Kidney epithelial cell (primary cell): ENCODE measurements at regions not wholly inside any gene's neighbourhood (a gene's known extent, or its start where the extent isn't known, plus 50 kb on each side); places are given as distances from the start of the nearest gene placed in this dataset.

Source experiments
- DNase-seq: peaks from one replicate; pipeline ENCODE4 v3.0.0-alpha.2; 2010; ENCODE audit warnings: low read depth
- H3K27me3 ChIP-seq: 2 replicates; pipeline ENCODE4 v1.6.0; 2011; ENCODE audit warnings: low read length; ENCODE audit not compliant: control insufficient read depth, insufficient read depth
- H3K36me3 ChIP-seq: 2 replicates; pipeline ENCODE4 v1.5.1; 2011; ENCODE audit warnings: low read length; ENCODE audit not compliant: control insufficient read depth, insufficient read depth
- H3K4me3 ChIP-seq: 2 replicates; pipeline ENCODE4 v1.5.1; 2011; ENCODE audit warnings: low read depth, mild to moderate bottlenecking, control low read depth, low read length
- CTCF ChIP-seq: IDR thresholded peaks from 2 replicates; pipeline ENCODE4 v1.5.1; 2011; ENCODE audit warnings: mild to moderate bottlenecking, moderate library complexity, low read length, control low read depth, inconsistent platforms; ENCODE audit not compliant: insufficient read depth, poor library complexity, severe bottlenecking

GRCh38 chr3:156614642-156615511 lies 59.5 kb upstream of the TIPARP start:
- no peaks in the 10 kb centered on the region for H3K36me3 ChIP-seq
- TF ChIP-seq CTCF = no peak
- no peak for DNase-seq
- H3K27me3 ChIP-seq = no peaks in the 10 kb centered on the region
- no peak overlapping the region for H3K4me3 ChIP-seq

GRCh38 chr3:156612903-156613302 lies 58.0 kb upstream of the SSR3 start:
- no peak for TF ChIP-seq CTCF
- Histone ChIP-seq H3K4me3 (no peak overlapping the region), H3K36me3 (no peaks in the 10 kb centered on the region), H3K27me3 (no peaks in the 10 kb centered on the region)
- no peak for DNase-seq

- Histone ChIP-seq H3K27me3 (no peaks in the 10 kb centered on the region), H3K4me3 (no peak overlapping the region), H3K36me3 (no peaks in the 10 kb centered on the region)
- DNase-seq = no peak
- no peak for TF ChIP-seq CTCF
Measured at GRCh38 chr3:156611870-156612494, 57.1 kb upstream of the SSR3 start.

GRCh38 chr3:156610154-156610553 lies 55.2 kb upstream of the SSR3 start:
- TF ChIP-seq CTCF = no peak
- no peak for DNase-seq
- H3K4me3 ChIP-seq = no peak overlapping the region

GRCh38 chr3:156609546-156609945 lies 54.6 kb upstream of the SSR3 start:
- H3K4me3 ChIP-seq = no peak overlapping the region
- no peak for DNase-seq
- no peaks in the 10 kb centered on the region for H3K36me3 ChIP-seq
- H3K27me3 ChIP-seq = no peaks in the 10 kb centered on the region
- no peak for TF ChIP-seq CTCF

More at GRCh38 chr3:156610154-156610553, 55.2 kb upstream of the SSR3 start:
- Histone ChIP-seq H3K27me3 (no peaks in the 10 kb centered on the region), H3K36me3 (no peaks in the 10 kb centered on the region)
